Hepatocyte (in vitro differentiated cells): ENCODE measurements at regions not wholly inside any gene's neighbourhood (a gene's known extent, or its start where the extent isn't known, plus 50 kb on each side); places are given as distances from the start of the nearest gene placed in this dataset.

Source experiments
- CTCF ChIP-seq: fragments of 200-600 bp; sonication (generic); IDR thresholded peaks from 2 replicates; pipeline ENCODE4 v1.5.1; 2016; ENCODE audit warnings: antibody characterized with exemption, mild to moderate bottlenecking; ENCODE audit not compliant: poor library complexity
- EZH2 ChIP-seq: fragments of 200-600 bp; sonication (generic); IDR thresholded peaks from 2 replicates; pipeline ENCODE4 v1.6.1; 2016; ENCODE audit warnings: antibody characterized with exemption, mild to moderate bottlenecking, borderline replicate concordance

GRCh38 chr2:34808426-34808825, 1209.3 kb upstream of the FAM98A start:
- no peak for TF ChIP-seq CTCF
- TF ChIP-seq EZH2 = no peak
